K562 (cell line): ENCODE measurements at regions not wholly inside any gene's neighbourhood (a gene's known extent, or its start where the extent isn't known, plus 50 kb on each side); places are given as distances from the start of the nearest gene placed in this dataset.

ENCODE experiments used
- ATAC-seq: fragments of 200-7000 bp; cut with Tn5 transposase; 3 replicates; pipeline ENCODE4 v1.9.1; 2020; ENCODE audit warnings: moderate library complexity
- BruUV-seq: library from RNA; stranded (reverse); fragments of 400-500 nt; replicated peaks from 2 replicates; lab custom pipeline; 2021; lab: Mats Ljungman, UMichigan
- CTCF ChIA-PET: fragments of 300-600 bp; formaldehyde crosslinking; extraction: SDS; loops from one replicate; lab custom pipeline; 2021; ENCODE audit warnings: low intra/inter-chr PET ratio; lab: Yijun Ruan, JAX
- POLR2A ChIA-PET: fragments of 300-600, 350-650 bp; sonication (Branson Sonifier 250); formaldehyde crosslinking; extraction: SDS; loops from one replicate; lab custom pipeline; 2021; ENCODE audit warnings: antibody characterized with exemption, inconsistent platforms; lab: Yijun Ruan, JAX
- DNase-seq, 4 experiments: peaks; one replicate each; pipeline versions ENCODE4 v3.0.0 to v3.0.0-alpha.2; 2011 to 2018; ENCODE audit warnings: low spot score in 3 of 4, mixed read lengths in 3 of 4; ENCODE audit errors: extremely low read depth in 1 of 4
- FAIRE-seq: peaks from 2 replicates; lab custom pipeline; 2011; peaks lifted over from hg19 to GRCh38; lab: Jason Lieb, UNC
- H2AFZ ChIP-seq: 2 replicates; pipeline ENCODE4 v1.6.0; 2011; ENCODE audit warnings: low read depth, low read length, control low read depth, inconsistent platforms
- H3K27ac ChIP-seq: fragments of 200-600 bp; 3 replicates; pipeline ENCODE4 v1.8.0; 2011; ENCODE audit warnings: low read depth, mild to moderate bottlenecking, control low read depth, inconsistent platforms, low read length, moderate library complexity, mixed read lengths; ENCODE audit errors: extremely low read depth
- H3K27me3 ChIP-seq, 2 experiments: fragments of 300-600 bp in 1 of 2; 2 replicates in 1 of 2; 3 replicates in 1 of 2; pipeline versions ENCODE4 v1.6.0 to v1.8.0; 2011; ENCODE audit warnings: inconsistent platforms in 2 of 2, low read length in 2 of 2, mild to moderate bottlenecking in 1 of 2, mixed read lengths in 1 of 2, moderate library complexity in 1 of 2; ENCODE audit not compliant: control insufficient read depth in 2 of 2, insufficient read depth in 2 of 2
- H3K36me3 ChIP-seq: fragments of 300-600 bp; 3 replicates; pipeline ENCODE4 v1.8.0; 2011; ENCODE audit warnings: mild to moderate bottlenecking, low read length, inconsistent platforms; ENCODE audit not compliant: control insufficient read depth, insufficient read depth
- H3K4me1 ChIP-seq, 2 experiments: fragments of 200-600 bp in 1 of 2; replicated peaks in 1 of 2; 2 replicates in 1 of 2; 3 replicates in 1 of 2; pipeline versions ENCODE4 v1.5.1 to v1.8.0; 2011; ENCODE audit warnings: inconsistent platforms in 2 of 2, low read length in 2 of 2, mild to moderate bottlenecking in 1 of 2, mixed read lengths in 1 of 2, moderate library complexity in 1 of 2; ENCODE audit not compliant: control insufficient read depth in 2 of 2, insufficient read depth in 2 of 2
- H3K4me2 ChIP-seq: 2 replicates; pipeline ENCODE4 v1.6.1; 2011; ENCODE audit warnings: low read length, control low read depth, inconsistent platforms, mixed read lengths; ENCODE audit not compliant: insufficient read depth
- H3K4me3 ChIP-seq: fragments of 200-600 bp; sonication (generic), shearing (Covaris generic); 2 replicates; pipeline ENCODE4 v1.5.1; 2016; ENCODE audit warnings: control low read depth, inconsistent platforms
- H3K79me2 ChIP-seq: fragments of 200-600 bp; 3 replicates; pipeline ENCODE4 v1.8.0; 2011; ENCODE audit warnings: low read length, inconsistent platforms; ENCODE audit not compliant: control insufficient read depth, insufficient read depth
- H3K9ac ChIP-seq, 2 experiments: 2 replicates each; pipeline versions ENCODE4 v1.6.0 to v1.6.1; 2011; ENCODE audit warnings: low read depth in 2 of 2, low read length in 2 of 2, control low read depth in 1 of 2, inconsistent platforms in 1 of 2, mild to moderate bottlenecking in 1 of 2, mixed read lengths in 1 of 2; ENCODE audit not compliant: insufficient read depth in 1 of 2
- H3K9me1 ChIP-seq: one replicate; pipeline ENCODE4 v1.6.0; 2011; ENCODE audit warnings: inconsistent platforms, mild to moderate bottlenecking, low read length, moderate library complexity; ENCODE audit not compliant: control insufficient read depth, insufficient read depth
- H3K9me3 ChIP-seq: replicated peaks from 2 replicates; pipeline ENCODE4 v1.5.1; 2011; ENCODE audit warnings: low read depth, low read length, inconsistent platforms; ENCODE audit not compliant: control insufficient read depth, insufficient read depth
- H4K20me1 ChIP-seq: replicated peaks from 2 replicates; pipeline ENCODE4 v1.6.1; 2011; ENCODE audit warnings: low read length, inconsistent platforms, mixed read lengths; ENCODE audit not compliant: control insufficient read depth, insufficient read depth
- ATF1 ChIP-seq, 2 experiments: fragments of 450-650 bp in 1 of 2; IDR thresholded peaks; 2 replicates each; pipeline ENCODE4 v1.6.1; 2016; ENCODE audit warnings: missing compliant biosample characterization in 1 of 2, missing genetic modification characterization in 1 of 2
- CEBPB ChIP-seq: fragments of 450-650 bp; IDR thresholded peaks from 2 replicates; pipeline ENCODE4 v1.6.1; 2016; ENCODE audit warnings: missing genetic modification characterization, missing compliant biosample characterization
- HNRNPUL1 ChIP-seq: fragments of 200-400 bp; formaldehyde crosslinking; IDR thresholded peaks from 2 replicates; pipeline ENCODE4 v1.6.1; 2017; ENCODE audit warnings: low read length
- IFI16 ChIP-seq: fragments of 250-450 bp; sonication (Bioruptor Pico); IDR thresholded peaks from 2 replicates; pipeline ENCODE4 v2.1.2; 2022; ENCODE audit warnings: mild to moderate bottlenecking, inconsistent platforms
- JUND ChIP-seq, 2 experiments: IDR thresholded peaks; 2 replicates in 1 of 2; 3 replicates in 1 of 2; pipeline ENCODE4 v1.6.1; 2011; ENCODE audit warnings: borderline replicate concordance in 2 of 2, low read depth in 2 of 2, low read length in 2 of 2, improper control_type of control experiment in 1 of 2, missing biosample characterization in 1 of 2, missing genetic modification characterization in 1 of 2, missing genetic modification reagents in 1 of 2
- L3MBTL2 ChIP-seq: fragments of 450-650 bp; IDR thresholded peaks from 2 replicates; pipeline ENCODE4 v1.6.1; 2016; ENCODE audit warnings: mild to moderate bottlenecking, moderate library complexity
- TAF1 ChIP-seq: IDR thresholded peaks from 2 replicates; pipeline ENCODE4 v1.6.1; 2011; ENCODE audit warnings: mild to moderate bottlenecking, low read length, moderate library complexity; ENCODE audit not compliant: insufficient read depth, control insufficient read depth, severe bottlenecking; ENCODE audit errors: extremely low read depth
- ZNF280B ChIP-seq: fragments of 250-450 bp; sonication (Bioruptor Pico); IDR thresholded peaks from 2 replicates; pipeline ENCODE4 v1.5.1; 2021; ENCODE audit warnings: mild to moderate bottlenecking
- WGBS: fragments of 100-300 bp; shearing (Covaris generic); methylation state at CpG from one replicate; pipeline ENCODE4 v1.1.6; 2016; ENCODE audit warnings: low coverage, mixed read lengths; ENCODE audit not compliant: insufficient coverage; ENCODE audit errors: missing lambda C conversion rate; 5-methylcytosine and 5-hydroxymethylcytosine counted together
- in situ Hi-C: fragments of 300-500 bp; cut with MboI; formaldehyde crosslinking; loops from 4 replicates; pipeline ENCODE4 v1.15.0; 2018; ENCODE audit warnings: inconsistent platforms, mixed read lengths
- intact Hi-C: fragments of 100-400 bp; cut with micrococcal nuclease; formaldehyde crosslinking; loops from 2 replicates; pipeline ENCODE4 v1.14.2; 2022

- intact Hi-C loops (no loop called here), in situ Hi-C loops (no loop called here)
- H3K9ac ChIP-seq: no peak overlapping the region
- TF ChIP-seq ZNF280B (CRISPR knock-in tag): no peak
- TF ChIP-seq IFI16: no peak
- TF ChIP-seq HNRNPUL1: no peak
- no peak for TF ChIP-seq JUND (IDR thresholded peaks at IDR 0.05; ENCODE audit: borderline replicate concordance, low read depth, low read length)
- TF ChIP-seq JUND (tag; IDR thresholded peaks at IDR 0.05; ENCODE audit: borderline replicate concordance, low read depth, low read length): no peak
- TF ChIP-seq CEBPB: no peak
- no peak for TF ChIP-seq L3MBTL2
- no peak for TF ChIP-seq ATF1 (CRISPR knock-in tag; IDR thresholded peaks at IDR 0.05)
- no peak for TF ChIP-seq ATF1 (tag; IDR thresholded peaks at IDR 0.05)
- TF ChIP-seq TAF1: no peak
- WGBS: 0% methylated on average over 7 of the region's 7 CpGs
- no peaks in the 10 kb centered on the region for H3K79me2 ChIP-seq
- no peak overlapping the region for H3K4me2 ChIP-seq
- H3K27me3 ChIP-seq: peaks cover 0 to 13% of the 10 kb centered on the region in 2 experiments; a peak in 1 of 5 replicates
- H3K4me1 ChIP-seq: no peaks in the 10 kb centered on the region
- H2AFZ ChIP-seq: no peak overlapping the region
- ChIA-PET CTCF (no interaction called here), POLR2A (no interaction called here)
- DNase-seq: no peak
- no peak overlapping the region for H3K27ac ChIP-seq
- no peaks in the 10 kb centered on the region for H3K9me1 ChIP-seq
- no peaks in the 10 kb centered on the region for H4K20me1 ChIP-seq
- BruUV-seq: no TSS peak
- no peak for FAIRE-seq
- H3K36me3 ChIP-seq: no peaks in the 10 kb centered on the region
- H3K9me3 ChIP-seq: no peaks in the 10 kb centered on the region
- no peak for ATAC-seq
- no peak overlapping the region for H3K4me3 ChIP-seq
Measured at GRCh38 chr10:124236816-124237215, 143.4 kb upstream of the CHST15 start.
